NCI-H1417 treated with DMSO at 0.1 percent for 48 hours (cell line): ENCODE measurements at regions not wholly inside any gene's neighbourhood (a gene's known extent, or its start where the extent isn't known, plus 50 kb on each side); places are given as distances from the start of the nearest gene placed in this dataset.
"Not testable (repeated sequence)": the region's sequence is repeated elsewhere in the genome, so short reads cannot be mapped to it uniquely, and the experiment has no call there.

ENCODE experiments used
- DNase-seq: peaks from one replicate; lab custom pipeline; 2025; lab: John Stamatoyannopoulos, UW

DNA sequence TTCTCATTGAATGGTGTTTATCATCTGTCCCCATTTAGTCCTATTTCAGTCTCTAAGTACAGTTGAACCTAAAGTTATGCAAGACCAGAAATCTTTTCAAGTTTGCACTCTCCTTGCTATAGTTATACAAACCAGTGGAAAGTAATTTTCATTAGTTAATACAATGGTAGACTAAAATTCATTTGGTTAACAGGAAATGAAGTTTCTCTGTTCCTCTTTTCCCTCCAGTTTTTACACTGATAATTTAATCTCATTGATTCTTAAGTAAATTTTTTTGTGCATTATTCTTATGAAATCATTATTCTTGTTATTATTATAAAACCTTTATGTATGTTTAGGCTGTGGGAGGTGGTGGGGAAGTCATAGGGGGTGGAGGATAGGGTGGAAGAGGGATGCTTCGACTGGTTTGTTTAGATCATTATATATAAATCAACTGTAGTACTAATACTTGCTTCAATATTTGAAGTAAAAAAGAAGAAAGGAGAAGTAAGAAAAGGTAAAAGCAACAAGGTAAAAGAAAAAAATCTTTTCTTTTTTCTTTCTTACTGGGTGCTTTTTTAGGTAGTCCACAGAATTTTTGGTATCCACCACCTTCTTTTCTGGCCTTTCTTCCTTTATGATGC lies 104.1 kb downstream of the GPR85 start:
- no peak for DNase-seq

DNA sequence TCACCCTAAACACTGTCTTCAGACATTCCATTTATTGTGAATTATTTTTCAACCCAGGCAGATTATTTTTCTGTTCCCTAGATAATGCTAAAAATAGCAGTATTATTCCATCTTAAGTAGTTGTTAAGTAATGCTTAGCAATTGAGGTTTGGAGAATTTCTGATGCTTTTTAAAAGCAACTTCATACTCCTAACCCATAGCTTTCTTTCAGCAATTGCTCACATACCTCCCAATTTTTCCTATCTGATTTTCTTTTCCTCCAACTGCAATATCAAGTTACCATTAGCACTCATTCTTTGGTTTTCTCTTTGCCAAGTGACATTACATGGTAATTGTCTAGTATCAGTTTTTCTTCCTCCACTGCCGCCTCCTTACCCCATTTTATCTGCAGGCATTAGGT lies 104.7 kb downstream of the GPR85 start:
- DNase-seq = no peak

DNA sequence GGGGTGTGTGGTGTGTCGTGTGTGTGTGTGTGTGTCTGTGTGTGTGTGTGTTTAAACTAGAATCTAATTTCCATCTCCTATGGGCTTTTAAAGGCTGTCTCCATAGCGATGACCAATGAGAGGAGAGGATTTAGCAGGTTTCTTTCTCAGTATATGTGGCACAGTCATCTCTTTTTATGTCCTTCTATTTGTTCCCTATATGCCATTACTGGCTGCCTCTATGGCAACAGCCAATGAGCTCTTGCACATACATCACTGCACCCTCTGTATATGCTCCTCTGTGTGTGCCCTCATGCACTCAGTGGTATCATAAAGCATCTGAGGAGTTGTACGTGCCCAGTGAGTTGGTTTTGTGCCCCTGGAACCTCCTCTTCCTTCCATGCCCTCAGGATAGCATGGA lies 107.6 kb downstream of the GPR85 start:
- DNase-seq = not testable (repeated sequence)

DNA sequence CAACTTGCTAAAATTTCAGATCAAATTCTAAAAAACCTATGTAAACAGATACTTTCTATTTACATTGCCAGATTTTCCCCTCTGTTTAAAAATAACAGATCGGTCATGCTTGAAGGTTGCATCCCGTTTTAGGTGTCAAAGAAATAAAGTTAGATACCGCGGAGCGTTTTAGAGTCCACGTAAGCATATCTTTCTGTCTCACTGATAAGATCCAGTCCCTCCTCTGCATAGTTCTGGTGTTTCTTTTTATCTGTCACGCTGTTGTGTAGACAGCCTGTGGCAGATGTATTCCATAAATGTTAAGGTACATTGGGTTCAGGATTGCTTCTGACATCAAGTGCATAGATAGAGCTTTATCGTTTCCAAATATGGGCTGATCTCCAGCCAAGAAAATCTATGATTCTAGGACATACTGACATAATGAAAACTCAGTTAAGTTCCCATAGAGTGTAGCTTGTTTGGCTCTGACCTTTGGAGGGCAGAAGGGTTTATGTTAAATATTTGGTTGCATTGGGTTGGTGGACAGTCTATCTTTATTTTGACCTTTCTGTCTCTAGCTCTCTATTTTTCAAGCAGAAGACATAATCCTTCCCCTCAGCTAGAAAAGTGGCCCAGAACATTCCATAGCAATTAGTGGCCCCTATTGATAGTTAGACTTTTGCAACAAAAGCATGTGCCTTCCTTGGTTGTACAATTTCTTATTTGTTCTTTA lies 109.2 kb downstream of the GPR85 start:
- not testable (repeated sequence) for DNase-seq

DNA sequence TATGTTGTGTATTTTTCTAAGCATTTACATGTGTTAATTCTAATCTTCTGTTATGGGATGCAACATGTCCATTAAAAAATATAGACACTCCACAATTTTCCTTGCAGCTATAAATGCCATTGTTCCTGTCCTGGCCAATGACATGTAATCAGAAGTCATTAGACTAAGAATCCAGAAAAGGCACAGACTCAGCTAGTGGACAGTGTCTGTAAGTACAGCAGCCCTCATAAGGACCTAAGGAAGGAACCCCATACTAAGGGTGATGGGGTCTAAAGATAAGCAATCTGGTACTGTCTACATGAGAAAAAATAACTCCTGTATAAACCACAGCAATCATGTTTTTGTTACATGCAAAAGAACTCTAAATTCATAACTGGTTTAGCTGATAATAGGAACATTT lies 115.9 kb downstream of the GPR85 start:
- no peak for DNase-seq

DNA sequence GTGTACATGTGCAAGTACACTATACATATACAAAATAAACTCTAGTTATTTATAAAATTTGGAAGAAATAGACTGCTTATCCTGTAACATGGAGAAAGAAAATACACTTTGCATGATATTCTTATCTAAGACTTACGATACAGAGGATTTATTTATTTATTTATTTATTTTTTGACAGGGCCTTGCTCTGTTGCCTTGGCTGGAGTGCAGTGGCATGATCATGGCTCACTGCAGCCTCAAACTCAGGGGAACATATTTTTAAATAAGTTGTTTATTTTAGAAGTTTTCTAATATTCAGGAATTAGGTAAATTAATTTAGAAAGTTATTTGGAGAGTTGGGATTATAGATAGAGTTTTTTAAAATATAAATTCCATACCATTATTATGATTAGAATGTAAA lies 116.7 kb downstream of the GPR85 start:
- DNase-seq = no peak

DNA sequence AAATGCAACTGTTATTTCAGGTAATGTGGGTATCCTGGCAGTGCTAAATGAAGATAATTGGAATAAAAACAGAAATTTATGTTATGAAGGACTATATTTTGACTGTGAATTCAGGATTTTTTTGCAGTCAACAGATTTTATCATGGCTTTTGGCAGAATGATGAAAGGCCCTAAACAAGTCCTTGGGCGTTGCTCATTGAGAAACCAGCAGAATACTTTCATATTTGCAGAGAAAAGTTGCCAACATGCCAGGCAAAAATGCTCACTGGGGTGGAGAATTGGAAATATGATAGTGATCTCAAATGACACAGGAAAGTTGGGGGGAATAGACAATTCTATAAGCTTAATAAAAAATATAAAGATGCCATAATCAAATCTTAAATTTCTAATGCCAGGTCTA lies 121.1 kb downstream of the GPR85 start:
- DNase-seq = no peak

DNA sequence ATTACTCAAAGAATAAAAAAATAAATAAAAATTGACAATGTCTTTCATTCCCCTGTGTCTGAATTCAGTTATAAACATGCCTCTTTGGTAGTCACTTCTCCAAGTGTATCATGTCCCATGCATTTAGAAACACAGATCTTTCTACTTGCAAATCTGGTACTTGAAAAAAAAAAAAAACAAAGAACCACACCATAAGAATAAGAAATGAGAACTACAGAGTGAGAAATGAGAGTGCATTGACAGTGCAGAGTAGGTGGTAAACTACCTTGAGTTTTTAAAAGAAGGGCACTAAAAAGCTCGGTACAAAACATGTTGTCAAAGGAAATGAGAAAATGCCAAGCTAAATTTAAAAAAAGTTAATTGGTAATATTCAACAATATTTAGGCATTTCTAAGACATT lies 123.0 kb downstream of the GPR85 start:
- DNase-seq = no peak

DNA sequence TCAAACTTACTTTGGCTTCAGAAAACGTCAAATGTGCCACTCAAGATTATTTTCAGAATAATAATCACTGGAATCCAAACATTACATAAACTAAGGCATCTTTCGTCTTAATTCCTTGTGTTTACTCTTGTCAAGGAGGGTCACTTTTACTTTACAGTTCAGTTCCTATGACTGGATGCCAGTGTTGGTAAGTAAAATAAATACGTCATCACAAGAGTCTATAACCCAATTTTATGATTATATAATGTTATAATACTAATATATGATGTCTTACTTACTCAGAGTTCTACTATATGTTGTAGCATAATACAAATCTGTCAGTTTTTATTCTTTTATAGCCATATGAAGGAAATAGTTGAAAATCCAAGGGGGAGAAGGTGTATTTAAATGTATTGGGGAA lies 123.8 kb downstream of the GPR85 start:
- DNase-seq = no peak

DNA sequence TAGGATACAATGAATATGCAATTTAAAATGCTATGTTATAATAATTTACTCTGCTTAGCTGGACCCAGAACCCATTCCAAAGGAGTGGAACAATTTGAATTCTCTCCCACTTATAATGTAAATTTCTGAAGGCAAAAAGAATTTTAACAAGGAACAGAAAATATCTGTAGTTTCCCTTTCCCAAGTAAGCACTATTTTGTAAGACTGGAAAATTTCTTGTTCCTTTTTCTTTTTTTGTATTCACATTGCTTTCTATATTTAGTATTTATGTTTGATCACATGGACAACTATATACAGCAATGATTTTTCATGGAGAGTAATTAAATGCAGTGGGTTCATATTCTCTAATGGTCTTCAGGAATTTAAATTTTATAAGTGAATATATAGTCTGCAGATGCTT lies 127.4 kb downstream of the GPR85 start:
- no peak for DNase-seq

DNA sequence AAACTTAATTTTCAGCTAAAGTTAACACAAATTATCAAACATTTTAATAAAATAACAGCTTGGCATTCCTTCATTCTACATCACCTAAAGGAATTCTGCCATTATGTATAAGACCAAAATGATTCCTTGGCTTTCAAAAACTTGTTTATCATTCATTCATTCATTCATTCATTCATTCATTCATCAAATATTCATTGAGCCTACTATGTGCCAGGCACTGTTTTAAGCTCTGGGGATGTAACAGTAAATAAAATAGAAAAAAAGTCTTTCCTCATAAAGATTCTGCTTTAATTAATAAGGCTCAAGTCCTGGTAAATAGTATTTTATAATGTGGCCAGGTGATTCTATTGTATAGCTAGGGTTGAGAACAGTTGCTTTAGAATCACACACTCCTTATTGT lies 127.9 kb downstream of the GPR85 start:
- DNase-seq = no peak

DNA sequence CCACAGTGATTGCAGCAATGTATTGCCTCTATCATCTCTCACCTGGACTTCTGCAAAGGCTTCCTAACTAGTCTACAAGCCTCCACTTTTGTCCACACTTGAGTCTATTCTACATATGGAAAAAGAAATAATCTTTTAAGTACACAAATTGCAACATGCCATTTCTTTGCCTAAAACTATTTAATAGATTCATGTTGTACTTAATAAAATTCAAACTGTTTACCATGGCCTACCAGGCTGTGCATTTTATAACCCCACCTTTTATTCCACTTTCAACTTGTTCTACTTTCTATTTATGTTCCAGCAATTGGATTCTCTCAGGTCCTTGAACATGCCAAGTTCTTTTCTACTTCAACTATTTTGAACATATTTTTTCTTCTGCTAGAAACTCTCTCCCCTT lies 128.7 kb downstream of the GPR85 start:
- DNase-seq = no peak

DNA sequence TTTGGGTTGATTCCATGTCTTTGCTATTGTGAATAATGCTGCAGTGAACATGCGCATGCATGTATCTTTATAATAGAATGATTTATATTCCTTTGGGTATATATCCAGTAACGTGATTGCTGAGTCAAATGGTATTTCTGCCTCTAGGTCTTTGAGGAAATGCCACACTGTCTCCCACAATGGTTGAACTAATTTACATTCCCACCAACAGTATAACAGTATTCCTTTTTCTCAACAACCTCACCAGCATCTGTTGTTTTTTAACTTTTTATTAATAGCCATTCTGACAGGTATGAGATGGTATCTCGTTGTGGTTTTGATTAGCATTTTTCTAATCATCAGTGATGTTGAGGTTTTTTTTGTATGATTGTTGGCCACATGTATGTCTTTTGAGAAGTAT lies 133.6 kb downstream of the GPR85 start:
- not testable (repeated sequence) for DNase-seq

DNA sequence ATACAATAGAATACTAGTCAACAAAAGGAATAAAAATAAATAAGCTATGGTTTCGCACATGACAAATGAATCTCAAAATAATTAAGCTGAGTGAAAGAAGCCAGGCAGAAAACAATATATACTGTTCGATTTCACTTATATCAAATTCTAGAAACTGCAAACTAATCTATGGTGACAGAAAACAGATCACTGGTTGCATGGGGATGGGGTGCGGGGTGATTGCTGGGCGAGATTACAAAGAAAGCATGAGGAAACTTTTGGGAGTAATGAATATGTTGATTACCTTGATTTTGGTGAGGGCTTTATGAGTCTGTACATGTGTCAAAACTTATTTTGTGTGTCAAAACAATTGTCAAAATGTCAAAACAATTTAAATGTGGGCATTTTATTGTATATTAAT lies 135.6 kb downstream of the GPR85 start:
- DNase-seq = no peak

DNA sequence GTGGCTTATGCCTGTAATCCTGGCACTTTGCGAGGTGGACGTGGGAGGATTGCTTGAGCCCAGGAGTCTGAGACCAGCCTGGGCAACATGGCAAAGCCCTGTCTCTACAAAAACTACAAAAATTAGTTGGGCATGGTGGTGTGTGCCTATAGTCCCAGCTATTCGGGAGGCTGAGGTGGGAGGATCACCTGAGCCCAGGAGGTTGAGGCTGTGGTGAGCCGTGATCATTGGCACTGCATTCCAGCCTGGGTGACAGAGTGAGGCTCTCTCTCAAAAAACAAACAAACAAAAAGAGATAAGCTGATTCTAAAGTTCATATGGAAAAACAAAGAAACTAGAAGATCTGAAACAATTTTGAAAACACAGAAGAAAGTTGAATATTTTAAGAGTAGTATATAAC lies 136.9 kb downstream of the GPR85 start:
- not testable (repeated sequence) for DNase-seq

DNA sequence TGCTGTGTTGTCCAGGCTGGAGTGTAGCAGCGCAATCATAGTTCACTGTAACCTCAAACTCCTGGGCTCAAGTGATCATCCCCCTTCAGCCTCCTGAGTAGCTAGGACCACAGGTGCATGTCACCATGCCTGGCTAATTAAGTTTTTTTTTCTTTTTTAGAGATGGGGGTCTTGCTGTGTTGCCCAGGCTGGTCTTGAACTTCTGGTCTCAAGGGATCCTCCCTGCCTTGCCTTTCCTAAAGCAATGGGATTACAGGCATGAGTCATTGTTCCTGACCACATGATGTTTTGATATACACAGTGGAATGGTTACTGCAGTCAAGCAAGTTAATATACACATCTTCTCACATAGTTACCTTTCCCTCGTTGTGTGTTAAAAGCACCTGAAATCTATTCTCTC lies 140.3 kb downstream of the GPR85 start:
- no peak for DNase-seq

DNA sequence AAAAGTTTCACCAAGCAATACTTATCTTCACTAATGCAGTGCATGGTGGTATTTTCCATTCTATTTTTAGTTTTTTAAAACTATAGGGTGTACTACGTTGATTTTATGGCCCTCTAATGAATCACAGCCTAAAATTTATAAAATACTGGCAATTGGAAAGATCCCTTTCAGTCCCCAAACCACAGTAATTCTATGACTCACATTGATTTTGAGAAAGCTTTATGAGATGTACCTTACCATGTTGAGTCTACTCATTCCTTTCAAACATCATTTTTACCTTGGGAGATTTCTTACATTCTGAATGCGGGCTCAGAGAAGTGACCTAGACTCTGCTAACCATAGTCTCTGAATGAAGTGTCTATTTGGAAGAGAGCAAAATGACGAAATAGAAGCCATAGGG lies 141.6 kb downstream of the GPR85 start:
- DNase-seq = no peak

DNA sequence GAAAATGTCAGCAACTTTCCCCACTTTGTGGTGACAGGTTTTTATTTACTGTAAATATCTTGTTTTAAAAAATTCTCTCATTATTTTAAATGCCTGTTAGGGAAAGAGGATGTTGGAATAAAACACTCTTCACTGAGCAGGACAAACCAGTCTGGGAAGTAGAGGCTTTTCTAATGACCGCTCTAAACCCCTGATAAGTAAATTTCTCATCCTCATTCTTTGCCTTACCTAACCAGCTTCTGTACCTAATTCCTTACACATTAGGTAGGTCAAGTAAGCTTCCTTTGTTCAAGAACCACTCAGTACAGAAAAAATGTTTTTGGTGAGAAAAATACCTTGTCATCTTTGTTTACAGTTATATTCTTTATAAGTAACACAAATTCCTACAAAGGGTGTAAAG lies 143.6 kb downstream of the GPR85 start:
- DNase-seq = no peak

DNA sequence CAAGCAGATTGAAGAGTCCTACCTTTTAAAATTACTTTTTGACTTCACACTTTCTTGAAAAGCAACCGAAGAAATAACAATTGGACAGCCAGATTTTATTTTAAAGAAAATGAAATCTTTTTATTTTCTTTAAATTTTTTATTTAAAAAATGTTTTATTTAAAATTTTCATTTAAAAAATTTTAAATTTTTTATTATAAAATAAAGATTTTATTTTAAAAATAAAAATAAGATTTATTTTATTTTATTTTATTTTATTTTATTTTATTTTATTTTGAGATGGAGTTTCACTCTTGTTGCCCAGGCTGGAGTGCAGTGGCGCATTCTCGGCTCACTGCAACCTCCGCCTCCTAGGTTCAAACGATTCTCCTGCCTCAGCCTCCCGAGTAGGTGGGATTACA lies 144.5 kb downstream of the GPR85 start:
- DNase-seq = not testable (repeated sequence)

DNA sequence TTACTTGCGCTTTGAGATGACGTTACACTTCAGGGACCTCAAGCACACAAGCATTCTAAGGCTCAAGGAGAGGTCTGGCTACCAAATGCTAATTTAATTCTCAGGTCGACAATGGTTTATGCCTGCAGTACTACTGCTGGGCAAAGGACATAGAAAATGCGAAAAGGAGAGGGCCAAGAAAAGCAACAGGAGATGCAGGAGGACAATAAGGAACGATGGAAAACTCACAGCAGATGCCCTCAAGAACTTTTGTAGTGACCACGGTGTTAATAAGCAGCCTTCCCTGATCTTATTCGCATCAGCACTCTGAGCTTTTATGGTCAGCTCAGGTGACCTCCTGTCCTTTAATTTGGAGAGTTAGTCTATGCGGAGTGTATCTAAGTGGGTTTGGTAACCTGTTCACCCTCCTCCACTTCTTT lies 146.3 kb downstream of the GPR85 start:
- no peak for DNase-seq

DNA sequence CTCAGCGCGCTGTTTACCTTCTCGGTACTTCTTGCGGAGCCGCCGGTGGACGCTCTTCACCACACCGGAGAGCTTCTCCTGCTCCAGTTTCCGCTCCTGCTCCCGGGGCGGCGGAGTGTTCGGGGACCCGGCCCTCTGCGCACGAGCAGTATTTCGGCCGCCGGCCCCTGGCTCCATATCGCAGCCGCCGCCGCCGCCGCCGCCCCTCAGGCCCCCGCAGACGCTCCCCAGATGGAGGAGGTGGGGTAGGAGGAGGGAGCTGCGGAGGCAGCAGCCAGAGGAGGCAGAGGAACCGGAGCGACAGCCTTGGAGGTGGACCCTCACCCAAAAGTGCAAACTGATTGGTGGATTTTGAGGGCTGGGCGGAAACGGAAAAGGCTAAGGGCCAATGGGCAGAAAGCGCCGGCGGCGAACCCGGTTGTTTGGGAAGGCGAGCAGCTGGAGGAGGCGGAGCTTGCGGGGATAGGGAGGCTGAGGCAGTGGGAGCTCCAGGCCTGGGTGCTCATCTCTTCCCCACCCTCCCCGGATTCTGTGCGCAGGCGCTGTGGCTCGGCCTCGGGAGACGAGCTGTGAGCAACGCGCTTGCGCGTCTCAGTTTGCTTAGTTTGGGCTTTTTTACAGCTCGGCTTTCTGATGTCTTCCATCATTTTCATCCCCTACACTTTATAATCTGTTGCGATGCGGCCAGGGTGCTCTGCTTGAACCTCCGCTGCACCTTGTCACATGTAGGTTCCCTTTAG lies 146.9 kb downstream of the GPR85 start:
- peak; percentile 99 for DNase-seq

DNA sequence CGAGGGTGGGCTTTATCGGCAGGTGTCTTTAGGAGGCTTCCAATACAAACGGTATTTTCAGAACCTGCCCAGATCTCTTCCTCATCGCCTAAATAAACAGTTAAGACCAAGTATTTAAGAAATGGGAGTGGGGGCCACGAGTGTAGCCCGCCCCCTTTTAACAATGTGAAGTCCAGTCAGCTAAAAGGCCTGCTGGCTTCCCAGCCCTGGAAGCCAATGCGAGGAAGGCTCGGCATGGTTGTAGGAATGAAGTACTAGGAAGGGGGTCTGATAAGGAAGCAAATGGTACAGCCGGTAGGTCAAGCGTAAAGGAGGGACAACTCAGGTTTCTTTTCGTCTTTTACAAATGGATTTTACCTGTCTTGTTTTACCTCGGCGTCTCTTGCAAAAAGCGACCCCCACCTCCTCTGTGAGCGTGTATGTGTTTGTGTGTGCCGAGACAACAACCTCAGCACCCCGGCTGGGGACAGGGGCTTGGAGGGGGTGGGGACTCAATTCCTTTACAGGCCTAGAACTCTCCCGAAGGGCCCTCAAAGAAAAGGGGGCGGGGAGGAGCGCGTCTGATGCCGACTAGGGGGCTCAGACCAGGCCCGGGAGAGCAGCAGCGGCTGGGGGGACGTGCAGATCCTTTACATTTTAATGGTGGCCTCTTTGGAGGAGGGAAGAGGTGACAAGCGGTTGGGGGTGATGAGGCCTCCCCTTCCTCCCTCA lies 147.6 kb downstream of the GPR85 start:
- no peak for DNase-seq
